Loucy (cell line): ENCODE measurements at regions not wholly inside any gene's neighbourhood (a gene's known extent, or its start where the extent isn't known, plus 50 kb on each side); places are given as distances from the start of the nearest gene placed in this dataset.

Experiments
- CTCF ChIP-seq: fragments of 200-600 bp; sonication (generic); conservative IDR thresholded peaks from 2 replicates; pipeline ENCODE4 v1.5.1; 2014; ENCODE audit warnings: mild to moderate bottlenecking, antibody characterized with exemption, low read length
- EZH2phosphoT487 ChIP-seq: fragments of 200-600 bp; IDR thresholded peaks from 2 replicates; pipeline ENCODE4 v1.6.1; 2018; ENCODE audit warnings: antibody characterized with exemption, mild to moderate bottlenecking, moderate library complexity, borderline replicate concordance

GRCh38 chr1:25037174-25038074 lies 107.3 kb upstream of the RUNX3 start:
- TF ChIP-seq CTCF (peak; percentile 79), EZH2phosphoT487 (no peak)
